SK-N-MC (cell line): ENCODE measurements at regions not wholly inside any gene's neighbourhood (a gene's known extent, or its start where the extent isn't known, plus 50 kb on each side); places are given as distances from the start of the nearest gene placed in this dataset.

Experiments
- EZH2 ChIP-seq: fragments of 200-600 bp; sonication (generic); IDR thresholded peaks from one replicate; pipeline ENCODE4 v1.6.1; 2017; ENCODE audit warnings: antibody characterized with exemption
- POLR2AphosphoS5 ChIP-seq: IDR thresholded peaks from 2 replicates; pipeline ENCODE4 v1.6.1; 2012; ENCODE audit warnings: mild to moderate bottlenecking, low read depth, low read length, borderline replicate concordance

DNA sequence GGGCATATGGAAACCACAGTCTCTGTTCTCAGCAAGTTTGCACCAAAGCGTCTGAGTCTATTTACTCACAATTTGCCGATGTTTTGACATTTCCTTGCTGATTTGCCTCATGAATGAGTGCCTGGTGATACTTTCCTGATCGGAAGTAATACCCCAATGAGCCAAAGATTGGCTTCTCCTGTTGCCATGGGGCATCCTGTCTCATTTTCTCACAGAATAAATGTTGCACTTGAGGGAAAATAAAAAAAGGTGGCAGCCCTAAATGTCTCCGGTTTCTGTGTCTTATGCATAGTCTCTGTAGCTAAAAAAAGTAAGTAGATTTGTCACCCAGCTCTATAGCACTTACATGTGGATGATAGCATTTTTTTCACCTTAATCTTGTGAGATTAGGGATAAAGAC, 73.7 kb upstream of the CADPS start:
- TF ChIP-seq EZH2 (no peak), POLR2AphosphoS5 (no peak)
